OCI-LY7 (cell line): ENCODE measurements at regions not wholly inside any gene's neighbourhood (a gene's known extent, or its start where the extent isn't known, plus 50 kb on each side); places are given as distances from the start of the nearest gene placed in this dataset.

ENCODE experiments used
- BruUV-seq: library from RNA; stranded (reverse); fragments of 400-500 nt; replicated peaks from 2 replicates; lab custom pipeline; 2021; lab: Mats Ljungman, UMichigan
- CTCF ChIA-PET: fragments of 300-600 bp; sonication (Branson Sonifier 250); formaldehyde crosslinking; loops from one replicate; lab custom pipeline; 2022; ENCODE audit warnings: antibody characterized with exemption; ENCODE audit not compliant: unreplicated experiment; lab: Charles Lee
- POLR2A ChIA-PET: fragments of 300-600 bp; sonication (Branson Sonifier 250); formaldehyde crosslinking; loops from one replicate; lab custom pipeline; 2022; ENCODE audit warnings: antibody characterized with exemption; lab: Charles Lee
- DNase-seq: peaks from one replicate; pipeline ENCODE4 v3.0.0-alpha.2; 2015; ENCODE audit warnings: low spot score
- H2AFZ ChIP-seq: fragments of 200-600 bp; sonication (generic), shearing (Covaris generic); 2 replicates; pipeline ENCODE4 v1.6.1; 2014; ENCODE audit warnings: mild to moderate bottlenecking, antibody characterized with exemption, low read length, moderate library complexity
- H3K27ac ChIP-seq: fragments of 200-600 bp; sonication (generic); 2 replicates; pipeline ENCODE4 v1.5.1; 2014; ENCODE audit warnings: mixed run types, low read depth, mild to moderate bottlenecking, moderate library complexity, low read length, inconsistent platforms; ENCODE audit not compliant: poor library complexity, severe bottlenecking
- H3K36me3 ChIP-seq: fragments of 200-600 bp; sonication (generic); 2 replicates; pipeline ENCODE4 v1.6.1; 2014; ENCODE audit warnings: mild to moderate bottlenecking, antibody characterized with exemption, low read length, moderate library complexity, mixed read lengths; ENCODE audit not compliant: insufficient read depth
- H3K4me1 ChIP-seq: fragments of 200-600 bp; sonication (generic); 2 replicates; pipeline ENCODE4 v1.5.1; 2014; ENCODE audit warnings: mild to moderate bottlenecking, low read length; ENCODE audit not compliant: insufficient read depth, poor library complexity, severe bottlenecking
- H3K4me2 ChIP-seq: fragments of 200-600 bp; sonication (generic); 2 replicates; pipeline ENCODE4 v1.6.1; 2014; ENCODE audit warnings: mild to moderate bottlenecking, low read length
- H3K4me3 ChIP-seq: fragments of 200-600 bp; sonication (generic); 2 replicates; pipeline ENCODE4 v1.5.1; 2014; ENCODE audit warnings: mild to moderate bottlenecking, low read depth, low read length; ENCODE audit not compliant: poor library complexity, severe bottlenecking
- H3K79me2 ChIP-seq: fragments of 200-600 bp; sonication (generic); 2 replicates; pipeline ENCODE4 v1.6.1; 2016; ENCODE audit warnings: low read depth, mild to moderate bottlenecking, low read length, moderate library complexity, mixed read lengths; ENCODE audit not compliant: insufficient read depth
- H3K9me2 ChIP-seq: fragments of 200-600 bp; sonication (generic); 2 replicates; pipeline ENCODE4 v1.6.1; 2016; ENCODE audit warnings: mild to moderate bottlenecking, low read length, mixed read lengths; ENCODE audit not compliant: insufficient read depth
- H3K9me3 ChIP-seq: fragments of 200-600 bp; sonication (generic); 2 replicates; pipeline ENCODE4 v1.6.1; 2014; ENCODE audit warnings: mild to moderate bottlenecking, mixed run types, low read length, mixed read lengths
- H4K20me1 ChIP-seq: fragments of 200-600 bp; sonication (generic); 2 replicates; pipeline ENCODE4 v1.6.1; 2014; ENCODE audit warnings: mild to moderate bottlenecking, antibody characterized with exemption, low read length, moderate library complexity, mixed read lengths; ENCODE audit not compliant: insufficient read depth
- CTCF ChIP-seq: fragments of 200-600 bp; sonication (generic); conservative IDR thresholded peaks from 2 replicates; pipeline ENCODE4 v1.5.1; 2014; ENCODE audit warnings: mild to moderate bottlenecking, antibody characterized with exemption, low read length, moderate library complexity, mixed read lengths
- EZH2phosphoT487 ChIP-seq: fragments of 200-600 bp; sonication (generic); IDR thresholded peaks from 2 replicates; pipeline ENCODE4 v1.6.1; 2018; ENCODE audit warnings: low read depth, borderline replicate concordance, mild to moderate bottlenecking, mixed run types, antibody characterized with exemption, low read length, moderate library complexity, mixed read lengths
- intact Hi-C: fragments of 100-400 bp; cut with micrococcal nuclease; formaldehyde crosslinking; loops from one replicate; pipeline ENCODE4 v1.10.0; 2022; ENCODE audit not compliant: unreplicated experiment

GRCh38 chr7:132063800-132064199, 507.4 kb upstream of the PODXL start:
- no peaks in the 10 kb centered on the region for H3K9me2 ChIP-seq
- no peaks in the 10 kb centered on the region for H3K36me3 ChIP-seq
- H3K4me1 ChIP-seq = no peaks in the 10 kb centered on the region
- CTCF ChIA-PET = no interaction called here
- no peak overlapping the region for H3K27ac ChIP-seq
- intact Hi-C loops = no loop called here
- no peaks in the 10 kb centered on the region for H3K9me3 ChIP-seq
- no peak overlapping the region for H2AFZ ChIP-seq
- no TSS peak for BruUV-seq
- no peaks in the 10 kb centered on the region for H4K20me1 ChIP-seq
- POLR2A ChIA-PET = no interaction called here
- no peak for DNase-seq
- H3K4me3 ChIP-seq = no peak overlapping the region
- H3K79me2 ChIP-seq = no peaks in the 10 kb centered on the region
- no peak overlapping the region for H3K4me2 ChIP-seq
- no peak for TF ChIP-seq CTCF

GRCh38 chr7:132061937-132062336, 505.5 kb upstream of the PODXL start:
- no peaks in the 10 kb centered on the region for H3K79me2 ChIP-seq
- no peak overlapping the region for H3K4me2 ChIP-seq
- ChIA-PET POLR2A (no interaction called here), CTCF (no interaction called here)
- H3K4me3 ChIP-seq = no peak overlapping the region
- TF ChIP-seq EZH2phosphoT487 (no peak), CTCF (no peak)
- H3K9me3 ChIP-seq = no peaks in the 10 kb centered on the region
- no peak overlapping the region for H3K27ac ChIP-seq
- no peak for DNase-seq
- H3K4me1 ChIP-seq = no peaks in the 10 kb centered on the region
- no peaks in the 10 kb centered on the region for H3K36me3 ChIP-seq
- no peaks in the 10 kb centered on the region for H4K20me1 ChIP-seq
- no TSS peak for BruUV-seq
- no peaks in the 10 kb centered on the region for H3K9me2 ChIP-seq
- no peak overlapping the region for H2AFZ ChIP-seq
- intact Hi-C loops = no loop called here

GRCh38 chr7:132059141-132059540, 502.7 kb upstream of the PODXL start:
- no peaks in the 10 kb centered on the region for H3K9me3 ChIP-seq
- H3K4me2 ChIP-seq = no peak overlapping the region
- no peaks in the 10 kb centered on the region for H3K9me2 ChIP-seq
- intact Hi-C loops = no loop called here
- DNase-seq = no peak
- ChIA-PET CTCF (no interaction called here), POLR2A (no interaction called here)
- H4K20me1 ChIP-seq = no peaks in the 10 kb centered on the region
- H3K27ac ChIP-seq = no peak overlapping the region
- no peak overlapping the region for H2AFZ ChIP-seq
- H3K4me3 ChIP-seq = no peak overlapping the region
- no peaks in the 10 kb centered on the region for H3K36me3 ChIP-seq
- H3K4me1 ChIP-seq = no peaks in the 10 kb centered on the region
- TF ChIP-seq CTCF (no peak), EZH2phosphoT487 (no peak)
- no TSS peak for BruUV-seq
- H3K79me2 ChIP-seq = no peaks in the 10 kb centered on the region
